GM12878 (cell line): ENCODE measurements at regions not wholly inside any gene's neighbourhood (a gene's known extent, or its start where the extent isn't known, plus 50 kb on each side); places are given as distances from the start of the nearest gene placed in this dataset.

Source experiments
- ATF7 ChIP-seq: fragments of 450-650 bp; IDR thresholded peaks from 2 replicates; pipeline ENCODE4 v1.6.1; 2016; ENCODE audit warnings: low read depth, mild to moderate bottlenecking
- CBX3 ChIP-seq: fragments of 200-600 bp; sonication (generic); IDR thresholded peaks from 2 replicates; pipeline ENCODE4 v1.6.1; 2016; ENCODE audit warnings: low read depth, borderline replicate concordance
- E2F4 ChIP-seq: IDR thresholded peaks from 2 replicates; pipeline ENCODE4 v1.6.1; 2012; ENCODE audit warnings: low read depth, low read length, improper control_type of control experiment
- FOXK2 ChIP-seq: fragments of 450-650 bp; IDR thresholded peaks from 2 replicates; pipeline ENCODE4 v1.6.1; 2017; ENCODE audit warnings: mild to moderate bottlenecking, moderate library complexity
- MTA2 ChIP-seq: fragments of 450-650 bp; IDR thresholded peaks from 2 replicates; pipeline ENCODE4 v1.6.1; 2016; ENCODE audit warnings: low read depth, mild to moderate bottlenecking, moderate library complexity
- NR2F1 ChIP-seq: fragments of 450-650 bp; conservative IDR thresholded peaks from 2 replicates; pipeline ENCODE4 v1.6.1; 2017; ENCODE audit warnings: mild to moderate bottlenecking
- PRDM15 ChIP-seq: fragments of 450-650 bp; formaldehyde crosslinking; IDR thresholded peaks from 2 replicates; pipeline ENCODE4 v1.4.0; 2020; ENCODE audit warnings: mild to moderate bottlenecking, moderate library complexity
- RELA ChIP-seq: fragments of 450-650 bp; IDR thresholded peaks from 2 replicates; pipeline ENCODE4 v1.8.0; 2014; ENCODE audit warnings: borderline replicate concordance; ENCODE audit not compliant: partially characterized antibody
- SPI1 ChIP-seq: IDR thresholded peaks from 2 replicates; pipeline ENCODE4 v1.6.1; 2011; ENCODE audit warnings: low read depth, mild to moderate bottlenecking, low read length, moderate library complexity, borderline replicate concordance; ENCODE audit not compliant: insufficient read depth
- TARDBP ChIP-seq: IDR thresholded peaks from 2 replicates; pipeline ENCODE4 v1.6.1; 2016; ENCODE audit warnings: borderline replicate concordance
- TCF3 ChIP-seq: IDR thresholded peaks from 2 replicates; pipeline ENCODE4 v1.6.1; 2012; ENCODE audit warnings: low read depth, mild to moderate bottlenecking, low read length, borderline replicate concordance; ENCODE audit not compliant: insufficient read depth
- ZBTB4 ChIP-seq: fragments of 450-650 bp; formaldehyde crosslinking; IDR thresholded peaks from 2 replicates; pipeline ENCODE4 v1.4.0; 2022; ENCODE audit warnings: mild to moderate bottlenecking, moderate library complexity
- ZNF207 ChIP-seq: fragments of 450-650 bp; IDR thresholded peaks from 2 replicates; pipeline ENCODE4 v1.6.1; 2014; ENCODE audit warnings: antibody characterized with exemption, mild to moderate bottlenecking, borderline replicate concordance
- ZNF592 ChIP-seq: fragments of 450-650 bp; IDR thresholded peaks from 2 replicates; pipeline ENCODE4 v1.6.1; 2017; ENCODE audit warnings: mild to moderate bottlenecking, moderate library complexity

- TF ChIP-seq MTA2 (peak; percentile 53), TARDBP (no peak), SPI1 (no peak), RELA (peak; percentile 5), NR2F1 (no peak), ZNF207 (no peak), PRDM15 (CRISPR knock-in tag) (no peak), ZBTB4 (CRISPR knock-in tag) (no peak), TCF3 (no peak), ZNF592 (no peak), FOXK2 (no peak), CBX3 (no peak), ATF7 (no peak; the same call in 1 of the 2 replicates), E2F4 (no peak)
- TF ChIP-seq, all 136 proteins: peak for 12
These were observed 51.3 kb upstream of the KLF6 start (continued) for GRCh38 chr10:3836222-3836820.
